Amniotic epithelial cell (primary cell): ENCODE measurements at regions not wholly inside any gene's neighbourhood (a gene's known extent, or its start where the extent isn't known, plus 50 kb on each side); places are given as distances from the start of the nearest gene placed in this dataset.

Source experiments
- DNase-seq: peaks from one replicate; pipeline ENCODE4 v3.0.0-alpha.2; 2010; ENCODE audit warnings: low read depth

DNA sequence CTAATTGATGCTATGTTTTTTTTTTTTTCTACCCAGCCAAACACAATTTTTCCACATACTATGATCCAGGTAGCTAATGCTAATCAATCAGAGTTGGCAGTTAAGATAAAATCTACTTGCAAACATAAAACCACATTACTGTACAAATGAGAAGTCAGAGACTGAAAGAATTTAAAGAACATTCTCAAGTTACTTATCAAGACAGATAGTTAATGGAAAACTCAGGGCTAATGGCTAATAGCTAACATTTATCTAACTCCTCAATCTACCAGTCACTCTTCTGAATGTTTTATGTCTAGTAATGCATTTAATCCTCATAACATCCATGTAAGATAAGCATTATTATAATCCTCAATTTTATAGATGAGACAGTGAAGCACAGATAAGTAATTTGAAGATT lies 537.6 kb upstream of the SETBP1 start:
- peak; percentile 51 for DNase-seq

DNA sequence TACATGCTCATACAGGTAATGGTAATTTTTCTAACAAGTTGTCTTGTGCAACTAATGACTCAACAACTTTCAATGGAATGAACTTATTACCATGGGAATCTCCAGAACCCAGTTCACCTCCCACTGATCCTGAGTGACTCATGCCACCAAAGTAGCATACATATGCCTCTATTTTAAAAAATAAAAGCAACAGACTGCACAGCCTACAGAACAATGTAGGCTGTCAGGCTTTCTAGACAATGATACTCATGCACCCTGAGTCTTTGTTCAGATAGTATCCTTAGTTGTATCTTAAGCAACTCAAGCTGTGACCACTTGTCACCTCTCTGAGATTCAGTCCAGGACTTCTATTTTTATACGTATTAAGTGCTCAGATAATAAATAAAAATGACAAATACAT lies 531.0 kb upstream of the SETBP1 start:
- peak; percentile 92 for DNase-seq

- no peak for DNase-seq
Measured at GRCh38 chr18:44153981-44154380, 526.7 kb upstream of the SETBP1 start.

DNA sequence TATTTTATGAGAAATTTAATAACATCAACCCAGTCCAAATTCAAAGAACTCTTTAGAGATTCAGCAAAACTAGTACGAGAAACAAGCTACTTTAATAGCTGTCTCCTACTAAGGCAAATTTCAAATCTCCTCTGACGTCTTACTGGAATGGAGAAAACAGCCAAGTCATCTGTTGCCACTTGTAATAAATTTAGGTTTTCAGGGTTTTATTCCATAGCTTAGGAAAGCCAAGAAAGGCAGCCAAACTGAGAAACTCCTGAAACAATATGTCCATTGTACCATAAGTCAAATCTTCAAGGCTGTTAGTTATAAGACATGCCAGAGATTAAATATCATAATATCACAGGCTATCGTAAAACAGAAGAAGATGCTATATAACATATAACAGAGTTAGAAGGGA lies 524.6 kb upstream of the SETBP1 start:
- no peak for DNase-seq

DNA sequence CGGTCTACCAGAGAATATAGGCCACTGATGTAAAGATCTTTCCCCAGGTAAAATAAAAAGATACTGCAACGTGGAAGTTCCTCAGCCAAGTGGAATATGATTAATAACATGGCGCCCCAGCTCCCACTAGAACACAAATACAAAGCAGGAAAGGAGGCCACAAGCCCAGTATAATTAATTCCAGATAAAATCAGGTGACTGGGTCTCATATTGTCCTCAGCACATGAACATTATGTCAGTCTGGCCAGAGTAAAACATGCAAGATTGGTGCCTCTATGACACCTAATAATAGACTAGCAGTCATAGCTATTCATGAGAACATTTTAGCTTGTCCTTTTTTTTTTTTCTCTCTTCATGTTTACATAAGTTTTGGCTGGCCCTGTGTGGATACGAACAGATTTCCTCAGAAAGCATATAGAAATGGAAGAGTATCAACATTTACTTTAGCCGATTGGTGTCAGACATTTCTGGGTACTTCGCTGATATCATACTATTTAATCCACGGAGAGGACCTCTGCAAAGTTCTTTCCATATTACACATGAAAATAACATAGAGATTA lies 523.8 kb upstream of the SETBP1 start:
- no peak for DNase-seq

DNA sequence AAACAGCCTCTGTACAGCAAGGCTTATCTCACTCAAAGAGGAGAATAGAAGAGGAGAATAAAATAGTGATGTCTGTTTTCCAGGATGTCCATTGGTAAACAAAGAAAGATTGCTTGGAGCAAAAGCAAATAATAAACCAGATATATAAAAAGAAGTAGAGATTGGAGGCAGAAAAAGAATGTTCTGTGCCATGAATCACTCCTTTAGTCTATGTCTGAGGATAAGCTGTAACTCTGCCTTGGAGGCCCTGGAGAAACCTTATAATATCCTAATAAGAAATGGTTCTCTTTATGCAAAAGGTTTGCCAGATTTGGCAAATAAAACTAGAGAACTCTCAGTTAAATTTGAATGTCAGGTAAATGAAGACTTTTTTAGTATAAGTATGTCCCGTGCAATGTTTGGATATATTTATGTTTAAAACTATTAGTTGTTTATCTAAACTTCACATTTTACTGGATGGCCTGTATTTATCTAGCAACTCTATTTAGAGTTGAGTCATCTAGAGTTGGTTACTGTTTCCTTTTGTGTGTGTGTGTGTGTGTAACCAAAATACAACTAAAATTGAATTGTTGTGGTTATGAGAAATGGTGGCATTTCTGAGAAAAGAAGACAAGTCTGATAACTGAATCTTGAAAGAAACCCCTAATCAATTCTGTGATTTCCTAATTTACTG lies 510.3 kb upstream of the SETBP1 start:
- peak; percentile 7 for DNase-seq

DNA sequence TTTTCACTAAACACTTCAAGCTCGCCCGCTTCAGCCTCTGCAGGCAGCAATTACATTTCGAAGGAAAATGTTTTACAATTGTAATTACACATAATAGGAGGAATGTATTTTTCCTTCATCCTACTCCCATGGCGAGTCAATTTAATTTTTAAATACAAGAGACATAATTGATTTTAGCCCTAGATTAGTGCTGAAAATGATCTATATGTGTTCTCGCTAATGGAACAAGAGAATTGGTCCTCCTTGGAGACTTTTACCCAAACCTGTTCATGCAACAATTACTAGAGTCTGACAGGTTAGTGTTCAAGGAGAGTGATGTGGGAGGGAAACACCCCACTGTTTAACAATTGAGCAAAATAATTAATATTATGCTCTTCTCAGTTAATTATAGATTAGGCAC lies 509.4 kb upstream of the SETBP1 start:
- no peak for DNase-seq

DNA sequence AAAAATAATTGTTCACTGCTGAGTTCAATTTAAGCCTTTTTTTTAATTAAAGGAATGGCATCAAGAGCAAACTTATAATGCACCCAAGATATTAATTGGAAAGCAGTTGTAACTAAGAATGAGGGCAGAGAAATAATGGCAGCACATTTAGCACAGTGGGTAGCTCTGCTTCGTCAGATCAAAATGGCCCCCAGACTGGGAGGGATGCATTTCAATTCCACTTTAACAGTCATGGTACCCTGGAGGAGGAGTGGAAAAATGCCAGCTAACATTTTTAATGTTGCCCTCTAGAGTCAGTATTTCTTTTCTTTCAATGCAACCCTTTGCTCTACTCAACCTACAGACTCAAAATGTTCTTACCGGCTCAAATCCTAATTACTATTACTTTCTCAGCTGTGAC lies 504.8 kb upstream of the SETBP1 start:
- no peak for DNase-seq

DNA sequence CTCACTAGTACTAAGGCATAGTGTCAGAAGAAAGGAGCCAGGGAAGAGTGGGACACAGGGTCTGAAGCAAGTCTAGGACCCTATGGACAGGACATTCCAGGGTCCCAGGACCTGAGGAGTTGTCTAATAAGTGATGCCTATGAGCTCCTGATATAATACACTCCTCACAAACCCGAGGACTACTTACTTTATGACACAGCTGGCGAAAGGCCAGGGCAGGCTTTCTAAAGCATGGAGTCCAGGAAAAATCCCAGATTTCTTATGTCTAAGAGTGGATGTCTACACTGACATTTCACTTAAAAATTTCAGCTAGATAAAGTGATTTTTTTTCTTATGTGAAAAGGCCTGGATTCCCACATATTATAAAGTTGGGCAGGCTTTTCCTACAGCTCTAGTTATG lies 502.2 kb upstream of the SETBP1 start:
- no peak for DNase-seq

- DNase-seq = no peak
Measured at GRCh38 chr18:44179693-44180092, 501.0 kb upstream of the SETBP1 start.

- DNase-seq = peak; percentile 74
Measured at GRCh38 chr18:44180683-44181082, 500.0 kb upstream of the SETBP1 start.

- no peak for DNase-seq
Measured at GRCh38 chr18:44181951-44182747, 498.5 kb upstream of the SETBP1 start.

- DNase-seq = peak; percentile 40
Measured at GRCh38 chr18:44186001-44186400, 494.7 kb upstream of the SETBP1 start.

- DNase-seq = no peak
Measured at GRCh38 chr18:44187090-44187489, 493.6 kb upstream of the SETBP1 start.

DNA sequence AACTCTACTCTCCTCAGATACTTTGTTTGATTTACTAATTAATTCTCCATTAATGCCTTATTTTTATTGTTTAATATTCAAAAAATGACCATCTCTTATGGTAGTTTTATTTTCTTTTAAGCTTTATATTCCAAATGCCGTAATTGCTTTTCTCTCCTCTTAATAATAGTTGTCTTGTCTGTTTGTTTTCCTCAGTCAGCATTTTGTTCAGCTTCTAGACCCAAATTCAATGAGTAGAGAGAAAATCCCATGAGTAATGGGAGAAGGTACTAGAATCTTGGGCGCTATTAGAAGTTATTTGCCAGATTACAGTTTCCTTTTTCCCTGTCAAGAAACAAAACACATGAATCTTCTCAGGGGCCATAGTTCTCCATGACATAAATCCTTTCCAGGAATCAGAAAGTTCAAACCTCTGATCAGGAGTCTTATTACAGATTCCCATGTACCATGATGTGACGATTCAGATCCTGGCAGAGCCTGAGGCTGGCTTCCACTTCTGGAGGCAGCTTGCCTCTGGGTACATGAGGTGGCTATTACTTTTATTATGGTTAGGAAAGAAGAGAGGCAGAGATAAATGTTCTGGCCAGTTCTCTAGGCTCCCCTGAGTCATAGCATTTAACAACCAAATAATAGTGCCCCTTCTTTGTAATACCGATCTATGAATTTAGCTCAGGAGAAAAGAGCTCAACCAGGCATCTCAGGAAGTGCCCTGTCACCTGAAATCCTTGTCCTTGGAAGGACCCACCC lies 485.1 kb upstream of the SETBP1 start:
- no peak for DNase-seq

- DNase-seq = no peak
Measured at GRCh38 chr18:44197832-44198611, 482.7 kb upstream of the SETBP1 start.

DNA sequence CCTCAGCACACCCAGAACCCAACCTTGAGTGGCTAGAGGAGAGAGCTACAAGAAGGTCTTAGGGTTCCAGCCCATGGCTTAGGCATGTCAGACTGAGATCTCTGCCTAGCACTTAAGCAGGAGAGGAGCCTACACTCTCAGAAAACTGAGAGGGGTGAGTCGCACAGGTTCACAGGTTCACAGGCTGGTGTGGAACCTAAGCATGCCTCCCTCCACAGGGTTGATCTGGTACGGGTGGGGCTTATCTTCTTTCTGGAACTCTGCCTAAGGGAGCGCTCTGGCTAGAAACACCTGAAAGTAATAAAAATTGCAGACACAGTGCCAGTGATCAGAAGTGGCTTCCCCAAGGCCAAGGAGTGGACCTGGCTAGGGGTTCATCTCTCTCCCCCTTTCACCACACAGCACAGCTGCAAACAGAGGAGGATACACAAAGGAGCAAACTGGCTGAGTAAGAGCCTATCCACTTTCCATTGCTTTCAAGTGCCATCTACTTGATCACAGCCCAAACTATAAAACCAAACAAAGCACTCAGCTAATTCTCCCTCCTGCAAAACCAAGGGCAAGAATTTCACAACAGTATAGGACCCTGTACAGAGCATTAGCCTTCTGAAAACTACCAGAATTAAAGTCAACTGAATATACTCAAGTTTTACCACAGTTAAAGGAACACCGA lies 481.9 kb upstream of the SETBP1 start:
- no peak for DNase-seq

GRCh38 chr18:44213293-44213692 lies 467.4 kb upstream of the SETBP1 start:
- no peak for DNase-seq

GRCh38 chr18:44214396-44214795 lies 466.3 kb upstream of the SETBP1 start:
- no peak for DNase-seq

GRCh38 chr18:44216169-44216568 lies 464.5 kb upstream of the SETBP1 start:
- no peak for DNase-seq

- DNase-seq = no peak
Measured at GRCh38 chr18:44227501-44227900, 453.2 kb upstream of the SETBP1 start.
